CD4-positive, alpha-beta T cell treated with Interleukin-17A for 1 hour (primary cell): ENCODE measurements at regions not wholly inside any gene's neighbourhood (a gene's known extent, or its start where the extent isn't known, plus 50 kb on each side); places are given as distances from the start of the nearest gene placed in this dataset.
"Not testable (repeated sequence)": the region's sequence is repeated elsewhere in the genome, so short reads cannot be mapped to it uniquely, and the experiment has no call there.

Experiments used
- DNase-seq: peaks from one replicate; pipeline ENCODE4 v3.0.0-alpha.2; 2020

- DNase-seq, result no peak
Observed at GRCh38 chr2:239594772-239595608, 194.2 kb upstream of the HDAC4 start.

GRCh38 chr2:239594019-239594771, 193.4 kb upstream of the HDAC4 start:
- no peak for DNase-seq

- DNase-seq, result no peak
Observed at GRCh38 chr2:239593455-239593854, 192.6 kb upstream of the HDAC4 start.

GRCh38 chr2:239592629-239593290, 191.9 kb upstream of the HDAC4 start:
- DNase-seq, result not testable (repeated sequence)

GRCh38 chr2:239590995-239591915, 190.4 kb upstream of the HDAC4 start:
- DNase-seq, result no peak

GRCh38 chr2:239590276-239590675, 189.5 kb upstream of the HDAC4 start:
- DNase-seq, result no peak

GRCh38 chr2:239589833-239590232, 189.0 kb upstream of the HDAC4 start:
- DNase-seq, result no peak

- DNase-seq, result no peak
Observed at GRCh38 chr2:239589270-239589825, 188.5 kb upstream of the HDAC4 start.

GRCh38 chr2:239588451-239589269, 187.8 kb upstream of the HDAC4 start:
- DNase-seq, result no peak

- DNase-seq, result no peak
Observed at GRCh38 chr2:239587841-239588240, 187.0 kb upstream of the HDAC4 start.

- DNase-seq, result no peak
Observed at GRCh38 chr2:239587311-239587731, 186.5 kb upstream of the HDAC4 start.

- no peak for DNase-seq
Observed at GRCh38 chr2:239586651-239587310, 186.0 kb upstream of the HDAC4 start.

- DNase-seq, result no peak
Observed at GRCh38 chr2:239585422-239585821, 184.6 kb upstream of the HDAC4 start.

GRCh38 chr2:239584986-239585385, 184.2 kb upstream of the HDAC4 start:
- no peak for DNase-seq

- no peak for DNase-seq
Observed at GRCh38 chr2:239583879-239584859, 183.3 kb upstream of the HDAC4 start.

- DNase-seq, result no peak
Observed at GRCh38 chr2:239583171-239583878, 182.5 kb upstream of the HDAC4 start.

GRCh38 chr2:239582476-239582875, 181.7 kb upstream of the HDAC4 start:
- no peak for DNase-seq

GRCh38 chr2:239581352-239581901, 180.6 kb upstream of the HDAC4 start:
- DNase-seq, result no peak

- no peak for DNase-seq
Observed at GRCh38 chr2:239580199-239580527, 179.3 kb upstream of the HDAC4 start.
